ENCODE measurements at regions not wholly inside any gene's neighbourhood (a gene's known extent, or its start where the extent isn't known, plus 50 kb on each side); places are given as distances from the start of the nearest gene placed in this dataset.

GRCh38 chr17:43319293-43320124 lies 79.3 kb upstream of the ARL4D start:
- Histone ChIP-seq H3K27me3 (replicated peaks in 1 of 4; ENCODE audit: control insufficient read depth in 3 of 4, extremely low read depth in 1 of 4, insufficient read depth in 3 of 4, low read length in 3 of 4) (no peaks in the 10 kb centered on the region), H3K23me2 (ENCODE audit: low read depth, low read length) (no peaks in the 10 kb centered on the region), H3K4me2 (ENCODE audit: insufficient read depth in 1 of 2, low read depth in 2 of 2, low read length in 2 of 2) (no peak overlapping the region), H2BK15ac (ENCODE audit: low read length) (no peak overlapping the region), H4K8ac (ENCODE audit: extremely low read depth, insufficient read depth, low read length) (no peak overlapping the region; the same call in 1 of the 2 replicates), H4K20me1 (replicated peaks in 1 of 2; ENCODE audit: control insufficient read depth in 1 of 2, insufficient read depth in 2 of 2, low read length in 2 of 2) (no peaks in the 10 kb centered on the region), H3K4me1 (replicated peaks in 1 of 4; ENCODE audit: control insufficient read depth in 3 of 4, insufficient read depth in 4 of 4, low read length in 3 of 4) (peaks cover 0 to 3% (median 0%) of the 10 kb centered on the region in 4 experiments; a peak in 2 of 7 replicates), H2BK120ac (replicated peaks; ENCODE audit: low read depth, low read length) (no peak overlapping the region), H2BK12ac (ENCODE audit: low read depth, low read length) (no peak overlapping the region), H4K5ac (ENCODE audit: insufficient read length, low read depth, low read length) (no peak overlapping the region), H3K9me3 (ENCODE audit: insufficient read depth in 2 of 2, low read depth in 1 of 2, low read length in 1 of 2) (peaks cover 8 to 10% of the 10 kb centered on the region in 2 experiments), H3K27ac (ENCODE audit: low read depth, low read length) (no peak overlapping the region), H3K56ac (replicated peaks; ENCODE audit: insufficient read length, low read depth, low read length) (no peak overlapping the region), H3K9ac (replicated peaks in 1 of 4; ENCODE audit: extremely low read depth in 1 of 4, low read depth in 3 of 4, low read length in 3 of 4) (no peak overlapping the region), H3K14ac (ENCODE audit: insufficient read length) (no peak overlapping the region), H3K36me3 (ENCODE audit: control insufficient read depth in 2 of 4, insufficient read depth in 4 of 4, low read length in 3 of 4) (no peaks in the 10 kb centered on the region), H2BK5ac (ENCODE audit: low read depth, low read length) (no peak overlapping the region), H3K79me1 (ENCODE audit: low read depth, low read length) (no peaks in the 10 kb centered on the region; the same call in 1 of the 2 replicates), H2AK5ac (ENCODE audit: low read depth, low read length) (no peak overlapping the region), H4K91ac (replicated peaks; ENCODE audit: insufficient read length, low read length) (no peak overlapping the region), H3K23ac (ENCODE audit: insufficient read length) (no peak overlapping the region), H3K79me2 (ENCODE audit: control insufficient read depth in 1 of 2, insufficient read depth in 2 of 2, low read length in 2 of 2) (no peaks in the 10 kb centered on the region), H3K4me3 (ENCODE audit: extremely low read depth in 1 of 4, insufficient read depth in 2 of 4, low read depth in 3 of 4, low read length in 4 of 4) (no peak overlapping the region), H2BK20ac (ENCODE audit: low read length) (no peak overlapping the region), H3K4ac (replicated peaks; ENCODE audit: insufficient read length, low read depth, low read length) (no peak overlapping the region), H2AFZ (ENCODE audit: low read length) (no peak overlapping the region), H3K18ac (ENCODE audit: extremely low read depth, low read length) (no peak overlapping the region)
- FAIRE-seq (no peak), DNase-seq (ENCODE audit: low read depth in 1 of 2, low spot score in 2 of 2) (no peak)
- 93% methylated on average over 4 of the region's 4 CpGs; no CpG with 5 or more reads in 1 of the 2 experiments for WGBS, 2 experiments (ENCODE audit: extremely low coverage in 1 of 2, insufficient coverage in 1 of 2, insufficient read length in 1 of 2, insufficient replicate concordance in 2 of 2, low coverage in 1 of 2, low lambda C conversion rate in 2 of 2, missing lambda C conversion rate in 1 of 2)
- TF ChIP-seq RAD21 (IDR thresholded peaks at IDR 0.05 in 1 of 2, conservative IDR thresholded peaks at IDR 0.05 in 1 of 2; ENCODE audit: low read depth in 2 of 2, low read length in 2 of 2), result no peak
- no peak for TF ChIP-seq KDM5A (IDR thresholded peaks at IDR 0.05; ENCODE audit: low read length)
- TF ChIP-seq EZH2 (IDR thresholded peaks at IDR 0.05; ENCODE audit: low read depth, low read length, severe bottlenecking), result no peak
- TF ChIP-seq YY1 (IDR thresholded peaks at IDR 0.05; ENCODE audit: low read depth, low read length), result no peak
- TF ChIP-seq SP4 (IDR thresholded peaks at IDR 0.05; ENCODE audit: low read length), result no peak
- TF ChIP-seq KDM1A (IDR thresholded peaks at IDR 0.05; ENCODE audit: borderline replicate concordance, low read length), result no peak
- TF ChIP-seq GABPA (IDR thresholded peaks at IDR 0.05; ENCODE audit: borderline replicate concordance, insufficient read depth, low read length), result no peak
- TF ChIP-seq TEAD4 (IDR thresholded peaks at IDR 0.05; ENCODE audit: low read depth, low read length), result no peak
- TF ChIP-seq TAF1 (IDR thresholded peaks at IDR 0.05; ENCODE audit: low read depth, low read length), result no peak
- TF ChIP-seq SP2 (IDR thresholded peaks at IDR 0.05; ENCODE audit: low read length), result no peak
- ChIA-PET POLR2A (ENCODE audit: partially characterized antibody) (interaction anchor here (0.7 to 5.7 kb wide), 3 partner anchors 38 to 104 kb away, joined by 3 to 123 read pairs (median 7); partner anchors contain the start of gene TMEM106A), CTCF (ENCODE audit: partially characterized antibody) (interaction anchor here (0.6 kb wide), 1 partner anchor 144 kb away, joined by 3 read pairs; no protein-coding TSS in a partner anchor)

Measured in H1 (cell line).